GM20431 (cell line): ENCODE measurements at regions not wholly inside any gene's neighbourhood (a gene's known extent, or its start where the extent isn't known, plus 50 kb on each side); places are given as distances from the start of the nearest gene placed in this dataset.

ENCODE experiments used
- in situ Hi-C: fragments of 300-500 bp; cut with MseI, MboI; formaldehyde crosslinking; loops from one replicate; pipeline ENCODE4 v1.15.0; 2020; ENCODE audit warnings: low sequenced_read_pairs; ENCODE audit not compliant: unreplicated experiment

DNA sequence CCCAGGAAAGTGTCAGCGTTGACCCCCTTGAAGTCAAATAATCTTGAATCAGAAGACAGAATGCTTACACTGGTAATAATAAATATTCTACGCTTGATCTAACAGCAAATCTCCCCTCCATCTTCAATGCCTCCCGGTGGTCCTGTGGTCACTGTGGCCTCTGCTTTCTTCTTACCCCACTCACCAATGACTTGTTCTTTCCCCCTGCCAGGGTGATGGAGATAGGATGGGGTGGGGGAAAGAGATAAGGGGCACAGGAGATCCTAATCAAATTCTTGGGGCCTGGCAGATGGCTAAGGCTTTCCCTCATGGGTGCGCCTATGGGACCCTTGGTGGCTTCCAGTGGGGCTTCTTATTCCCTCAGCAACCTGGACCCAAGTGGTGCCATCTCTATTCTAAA, 152.6 kb upstream of the EGFLAM start:
- in situ Hi-C loops: no loop called here

DNA sequence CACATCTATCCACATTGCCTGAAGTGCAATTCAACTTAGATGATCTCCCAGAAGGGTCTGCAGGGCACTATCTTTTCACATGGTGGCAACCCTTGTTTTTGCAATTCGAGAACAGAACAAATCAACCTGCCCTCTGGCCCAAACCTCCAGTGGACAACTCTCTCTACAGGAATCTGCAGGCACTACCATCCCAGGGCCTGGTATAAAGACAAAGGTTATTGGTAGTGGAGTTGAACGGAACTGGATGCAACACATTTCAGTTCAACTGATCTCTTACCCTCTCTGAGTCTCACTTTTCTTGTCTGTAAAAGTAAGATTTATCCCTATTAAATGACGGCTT, 153.2 kb upstream of the EGFLAM start:
- in situ Hi-C loops: no loop called here

DNA sequence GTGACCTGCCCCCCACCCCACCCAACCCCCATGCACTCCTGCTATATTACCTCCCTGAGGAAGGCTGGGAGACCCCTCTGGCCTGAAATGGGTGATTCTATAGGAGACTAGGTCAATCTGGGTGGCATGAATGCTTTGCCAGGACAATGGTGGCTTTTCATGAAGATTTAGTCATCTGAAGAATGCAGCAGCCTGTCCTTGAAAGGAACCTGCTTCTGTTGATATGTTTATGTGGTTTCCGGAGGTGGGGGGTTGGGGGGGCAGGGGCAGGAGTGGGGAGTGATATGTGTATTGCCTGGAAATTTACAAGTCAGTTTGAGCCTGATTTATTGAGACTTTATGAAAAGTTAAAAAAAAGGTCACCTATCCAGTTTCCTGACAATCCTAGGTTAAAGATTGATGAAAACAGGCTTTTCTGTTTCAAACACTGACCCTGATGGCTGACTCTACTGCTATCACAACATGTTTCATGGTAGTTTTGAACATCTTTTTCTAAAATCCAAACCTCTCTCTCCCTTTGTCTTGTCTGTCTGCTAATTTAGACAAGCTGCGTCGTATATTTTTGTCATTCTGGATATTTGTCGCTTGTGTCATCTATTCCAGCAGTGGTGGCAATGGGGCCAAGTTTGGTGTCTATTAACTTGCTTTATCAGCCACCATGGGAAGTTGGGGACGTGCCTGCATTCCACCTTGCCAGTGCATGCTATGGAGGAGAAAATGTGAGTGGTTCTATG, 153.7 kb upstream of the EGFLAM start:
- in situ Hi-C loops: no loop called here

DNA sequence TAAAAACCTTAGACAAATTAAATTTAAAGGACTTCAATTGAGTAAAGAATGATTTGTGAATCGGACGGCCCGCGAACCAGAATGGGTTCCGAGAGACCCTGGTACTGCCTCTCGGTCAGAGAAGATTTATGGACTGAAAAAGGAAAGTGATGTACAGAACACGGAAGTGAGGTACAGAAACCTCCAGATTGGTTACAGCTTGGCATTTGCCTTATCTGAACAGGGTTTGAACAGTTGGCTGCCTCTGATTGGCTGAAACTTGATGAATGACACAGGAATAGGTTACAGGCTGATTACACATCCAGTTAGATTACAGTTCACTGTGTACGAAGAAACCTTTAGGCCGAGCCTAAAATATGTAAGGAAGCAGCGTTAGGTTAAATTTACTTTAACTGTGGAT, 156.5 kb upstream of the EGFLAM start:
- in situ Hi-C loops: no loop called here

DNA sequence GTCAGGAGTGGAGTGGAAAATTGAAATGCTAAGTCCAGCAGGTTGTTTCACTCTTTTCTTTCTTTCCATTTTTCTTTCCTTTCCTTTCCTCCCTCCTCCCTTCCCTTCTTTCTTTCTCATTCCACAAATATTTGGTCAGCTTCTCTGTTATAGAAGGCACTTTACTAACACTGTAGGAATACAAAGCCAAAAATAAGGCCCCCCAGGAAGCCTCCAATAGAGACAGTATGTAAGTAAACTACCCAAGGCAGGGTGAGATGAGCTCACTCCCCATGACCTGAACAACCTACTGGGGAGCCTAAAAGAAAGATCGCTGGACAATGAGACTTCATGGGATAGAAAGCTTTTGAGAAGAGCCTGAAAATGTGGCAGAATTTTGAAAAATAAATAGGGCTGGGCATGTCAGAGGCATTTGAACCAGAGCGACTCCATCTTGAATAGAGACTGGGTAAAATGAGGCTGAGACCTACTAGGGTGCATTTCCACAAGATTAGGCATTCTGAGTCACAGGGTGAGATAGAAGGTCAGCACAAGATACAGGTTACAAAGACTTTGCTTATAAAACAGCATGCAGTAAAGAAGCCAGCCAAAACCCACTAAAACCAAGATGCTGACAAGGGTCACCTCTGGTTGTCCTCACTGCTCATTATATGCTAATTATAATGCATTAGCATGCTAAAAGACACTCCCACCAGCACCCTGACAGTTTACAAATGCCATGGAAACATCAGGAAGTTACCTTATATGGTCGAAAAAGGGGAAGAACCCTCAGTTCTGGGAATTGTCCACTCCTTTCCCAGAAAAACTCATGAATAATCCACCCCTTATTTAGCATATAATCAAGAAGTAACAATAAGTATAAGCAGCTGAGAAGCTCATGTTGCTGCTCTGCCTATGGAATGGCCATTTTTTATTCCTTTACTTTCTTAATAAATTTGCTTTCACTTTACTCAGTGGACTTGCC, 158.9 kb upstream of the EGFLAM start:
- in situ Hi-C loops: no loop called here

DNA sequence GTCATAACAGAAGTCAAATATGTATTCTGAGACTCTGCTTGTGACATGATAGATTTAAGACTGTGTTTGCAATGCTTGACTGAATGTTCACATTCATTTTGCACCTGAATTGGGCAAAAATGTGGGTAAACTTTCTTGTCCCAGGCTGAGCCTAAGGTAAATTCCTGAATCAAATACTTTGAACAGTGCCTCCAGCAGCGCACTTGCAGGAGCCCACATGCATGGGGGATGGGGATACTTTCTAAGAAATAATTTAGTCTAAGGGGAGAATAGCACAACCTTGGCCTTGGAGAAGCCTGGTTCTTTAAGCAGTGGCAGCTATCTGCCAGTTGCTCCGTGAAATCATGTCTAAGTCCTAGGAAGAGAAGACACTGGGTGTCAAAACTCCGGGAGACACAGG, 163.5 kb upstream of the EGFLAM start:
- in situ Hi-C loops: no loop called here

DNA sequence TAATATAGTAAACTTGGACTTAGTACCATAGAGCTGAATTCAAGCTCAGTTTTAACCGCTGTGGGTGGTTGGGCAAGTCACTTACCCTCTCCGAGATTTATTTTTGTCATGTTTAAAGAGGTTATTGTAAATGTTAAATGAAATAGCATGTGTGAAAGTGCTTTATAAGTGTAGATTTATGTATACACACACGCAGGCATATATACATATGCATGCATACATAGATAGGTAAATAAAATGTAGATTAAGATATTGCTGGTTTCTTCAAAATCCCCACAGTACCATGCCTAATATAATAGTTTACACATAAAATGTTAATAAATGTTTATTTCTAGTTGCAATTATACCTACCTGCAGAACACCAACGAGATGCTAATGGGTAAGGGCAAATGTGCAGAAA, 164.5 kb upstream of the EGFLAM start:
- in situ Hi-C loops: no loop called here

DNA sequence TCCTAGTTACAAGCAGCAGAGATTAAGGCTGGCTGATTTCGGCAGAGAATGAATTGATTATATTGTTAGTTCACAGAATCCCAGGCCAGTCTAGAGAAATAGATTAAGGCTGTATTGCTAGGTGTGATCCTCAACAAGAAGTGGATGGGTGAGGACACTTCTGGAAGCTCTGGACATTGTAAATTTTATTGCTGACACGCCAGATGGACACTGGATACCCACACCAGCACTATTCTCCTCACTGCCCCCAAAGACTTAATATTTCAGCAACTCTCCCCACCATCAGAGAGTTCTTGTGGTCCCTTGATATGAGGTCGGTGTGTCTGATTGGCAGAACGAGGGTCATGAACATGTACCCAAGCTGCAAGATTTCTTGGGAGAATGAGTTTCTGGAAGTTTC, 171.6 kb upstream of the EGFLAM start:
- in situ Hi-C loops: no loop called here

DNA sequence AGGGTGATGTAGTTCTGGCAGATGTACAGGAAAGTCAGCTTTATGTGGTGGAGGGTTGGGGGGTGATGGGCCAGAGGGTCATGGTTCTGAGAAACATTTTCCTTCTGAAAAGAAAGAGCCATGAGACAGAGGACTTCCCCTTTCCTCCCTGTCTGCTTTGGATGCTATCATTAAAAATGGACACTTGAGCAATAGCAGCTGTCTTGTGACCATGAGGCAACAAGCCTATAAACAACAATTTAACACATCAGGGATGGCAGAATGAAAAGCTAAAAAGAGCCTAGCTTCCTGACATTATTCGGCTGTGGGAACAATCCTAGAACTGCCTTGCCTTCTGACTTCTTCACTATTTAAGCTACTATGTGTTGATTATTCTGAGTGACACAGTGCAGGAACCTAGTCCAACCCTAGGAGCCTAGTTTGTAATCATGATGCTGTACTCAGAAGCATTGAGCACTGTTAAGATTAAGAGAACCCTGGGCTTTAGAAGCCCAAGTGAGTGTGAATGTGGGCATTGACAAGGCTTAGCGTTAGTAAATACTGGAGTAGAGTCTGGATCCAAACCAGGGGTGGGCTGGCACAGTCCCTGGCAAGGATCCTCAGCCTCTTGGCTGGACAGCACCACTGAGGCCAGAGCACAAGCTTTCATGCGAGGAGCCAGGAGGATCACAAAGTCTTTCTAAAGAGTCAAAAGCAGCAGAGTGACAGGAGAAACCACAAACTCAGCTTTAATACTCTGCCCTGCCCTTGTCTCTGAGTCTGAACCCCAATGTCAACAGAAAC, 178.5 kb upstream of the EGFLAM start:
- in situ Hi-C loops: no loop called here

DNA sequence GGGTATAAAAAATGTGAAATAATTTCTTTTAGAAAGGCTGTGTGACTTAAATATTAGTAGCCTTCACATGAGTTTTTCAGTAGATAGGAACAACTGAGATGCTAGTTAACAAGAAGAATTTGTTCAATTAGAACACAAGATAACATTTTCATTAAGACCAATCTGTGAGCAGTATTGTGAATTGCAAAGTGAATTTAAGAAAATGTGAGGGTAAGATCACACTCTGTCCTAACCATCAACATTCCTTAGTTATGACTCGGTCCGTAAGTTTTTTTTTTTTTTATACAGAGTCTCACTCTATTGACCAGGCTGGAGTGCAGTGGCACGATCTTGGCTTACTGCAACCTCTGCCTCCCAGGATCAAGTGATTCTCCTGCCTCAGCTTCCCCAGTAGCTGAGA, 180.2 kb upstream of the EGFLAM start:
- in situ Hi-C loops: no loop called here

DNA sequence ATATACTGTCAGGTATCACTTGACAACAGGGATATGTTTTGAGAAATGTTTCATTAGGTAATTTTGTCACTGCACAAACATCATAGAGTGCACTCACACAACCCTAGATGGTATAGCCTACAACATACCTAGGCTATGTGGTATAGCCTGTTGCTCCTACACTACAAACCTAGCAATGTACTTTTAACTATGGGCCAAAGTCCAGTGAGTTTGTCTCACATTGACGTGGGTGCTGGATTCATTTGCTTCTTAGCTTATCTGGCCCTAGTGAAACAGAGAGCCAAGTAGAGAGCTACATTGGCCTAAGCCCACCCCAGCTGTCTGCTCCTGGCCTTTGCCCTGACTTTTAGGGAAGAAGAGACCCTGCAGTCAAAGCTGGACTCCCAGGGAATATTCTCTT, 180.7 kb upstream of the EGFLAM start:
- in situ Hi-C loops: no loop called here

DNA sequence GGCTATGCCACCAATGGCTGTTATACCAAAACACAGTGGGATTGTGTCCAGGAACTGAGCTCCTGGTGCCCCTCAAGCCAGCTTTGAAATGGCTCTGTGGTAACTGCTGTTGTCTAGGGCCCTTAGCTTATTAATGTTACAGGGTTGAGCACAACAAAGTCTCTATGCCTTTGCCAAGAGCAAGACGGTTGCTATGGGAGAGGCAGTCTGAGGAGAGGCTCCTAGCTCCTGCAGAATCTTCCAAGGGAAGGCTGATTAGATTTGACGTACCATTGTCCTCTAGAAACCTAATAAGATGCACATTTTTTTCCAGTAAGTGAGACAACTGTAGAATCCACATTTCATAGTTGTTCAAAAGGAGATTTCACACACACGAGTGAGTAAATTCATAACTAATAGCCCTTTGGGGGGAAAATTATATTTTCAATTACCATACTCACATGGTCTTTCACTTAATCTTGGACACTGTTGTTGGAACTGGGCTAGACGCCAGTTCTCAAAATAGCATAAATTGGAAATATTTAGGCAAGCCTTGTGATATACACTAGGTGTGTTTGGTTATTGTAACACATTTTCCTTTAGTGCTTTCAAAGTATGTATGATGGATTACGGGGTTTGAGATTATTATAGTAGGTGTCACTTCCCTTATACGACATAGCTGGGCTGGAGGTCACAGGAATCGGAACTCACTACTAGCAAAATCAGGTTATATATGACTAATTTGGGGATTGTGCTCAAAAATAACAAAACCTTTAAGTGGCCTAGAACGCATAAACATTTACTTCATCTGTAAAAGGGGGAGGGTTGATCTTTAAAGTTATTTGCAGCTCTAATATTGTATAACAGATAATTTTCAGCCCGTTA, 186.3 kb upstream of the EGFLAM start:
- in situ Hi-C loops: no loop called here

DNA sequence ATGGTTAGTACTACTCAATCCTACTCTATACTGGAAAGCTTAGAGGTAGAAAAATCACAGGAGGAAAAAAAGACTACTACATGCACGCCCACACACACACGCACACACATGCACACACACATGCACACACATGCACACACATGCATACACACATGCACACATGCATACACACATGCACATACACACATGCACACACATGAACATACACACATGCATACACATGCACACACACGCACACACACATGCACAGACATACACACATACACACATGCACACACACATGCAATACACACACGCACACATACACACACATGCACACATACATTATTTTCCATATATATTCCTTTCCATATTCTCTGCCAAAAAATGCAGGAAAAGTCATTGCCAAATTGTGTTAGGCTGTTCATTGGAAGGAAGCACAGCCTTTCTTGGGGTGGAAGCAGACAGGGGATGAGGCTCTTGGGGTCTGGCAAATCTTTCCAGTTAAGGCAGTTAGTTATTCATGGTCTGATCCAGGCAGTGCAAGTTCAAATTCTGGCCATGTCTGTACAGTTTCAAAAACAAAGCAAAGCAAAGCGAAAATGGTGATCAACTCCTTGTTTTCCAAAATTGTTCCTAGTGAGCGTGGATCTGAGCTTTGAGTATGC, 187.9 kb upstream of the EGFLAM start:
- in situ Hi-C loops: no loop called here

DNA sequence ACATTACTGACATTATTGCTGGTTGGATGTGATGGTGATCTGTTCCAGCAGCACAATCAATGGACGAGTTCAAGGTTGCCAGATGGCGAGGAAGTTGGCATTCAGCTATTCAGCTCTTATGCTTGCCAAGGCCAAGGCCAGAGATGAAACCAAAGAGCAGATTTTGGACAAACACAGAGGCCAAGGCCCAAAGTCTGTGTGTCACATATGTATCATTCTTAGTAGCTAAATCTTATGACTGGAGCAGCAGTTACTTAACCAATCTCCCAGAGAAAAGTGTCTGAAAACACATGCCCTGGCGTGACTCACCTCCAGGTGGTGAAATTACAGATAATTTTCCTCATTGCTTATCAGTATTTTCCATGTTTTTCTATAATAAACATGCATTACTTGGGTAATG, 189.0 kb upstream of the EGFLAM start:
- in situ Hi-C loops: no loop called here

DNA sequence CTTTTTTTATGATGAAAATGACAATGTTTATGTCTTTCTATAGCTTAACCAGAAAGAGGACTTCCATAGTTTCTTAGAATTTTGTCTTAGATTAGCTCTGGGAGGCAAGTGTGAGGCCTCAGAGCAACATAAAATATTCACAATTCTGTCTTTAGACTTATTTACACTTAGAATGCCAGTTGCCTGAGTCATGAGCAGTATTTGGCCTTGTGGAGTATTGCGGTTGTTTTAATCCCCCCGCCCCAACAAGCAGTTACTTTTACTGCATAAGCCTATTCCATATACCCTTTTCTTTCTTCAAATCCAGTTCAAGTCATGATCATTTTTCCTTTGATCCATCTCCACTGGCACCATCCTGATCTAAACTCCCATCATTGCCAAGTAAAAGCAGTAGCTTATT, 198.0 kb upstream of the EGFLAM start:
- in situ Hi-C loops: no loop called here

DNA sequence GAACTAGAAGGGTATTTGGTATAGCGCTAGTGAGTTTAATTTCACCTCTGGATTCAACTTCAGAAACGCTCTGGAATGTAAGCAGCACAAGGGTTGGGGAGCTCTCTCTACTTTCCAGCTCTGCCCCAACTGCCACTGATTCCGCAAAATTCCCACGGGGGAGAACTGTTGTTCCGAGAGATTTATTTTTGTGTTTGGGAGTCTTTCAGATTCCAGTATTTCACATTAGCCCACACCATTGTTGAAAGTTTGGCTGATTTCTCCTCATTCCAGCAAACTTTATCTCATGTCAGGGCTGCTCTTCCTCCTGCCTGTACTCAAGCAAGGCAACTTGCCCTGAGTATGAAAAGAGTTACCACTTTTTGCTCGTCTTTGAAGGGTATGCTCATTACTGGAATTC, 198.5 kb upstream of the EGFLAM start:
- in situ Hi-C loops: no loop called here

DNA sequence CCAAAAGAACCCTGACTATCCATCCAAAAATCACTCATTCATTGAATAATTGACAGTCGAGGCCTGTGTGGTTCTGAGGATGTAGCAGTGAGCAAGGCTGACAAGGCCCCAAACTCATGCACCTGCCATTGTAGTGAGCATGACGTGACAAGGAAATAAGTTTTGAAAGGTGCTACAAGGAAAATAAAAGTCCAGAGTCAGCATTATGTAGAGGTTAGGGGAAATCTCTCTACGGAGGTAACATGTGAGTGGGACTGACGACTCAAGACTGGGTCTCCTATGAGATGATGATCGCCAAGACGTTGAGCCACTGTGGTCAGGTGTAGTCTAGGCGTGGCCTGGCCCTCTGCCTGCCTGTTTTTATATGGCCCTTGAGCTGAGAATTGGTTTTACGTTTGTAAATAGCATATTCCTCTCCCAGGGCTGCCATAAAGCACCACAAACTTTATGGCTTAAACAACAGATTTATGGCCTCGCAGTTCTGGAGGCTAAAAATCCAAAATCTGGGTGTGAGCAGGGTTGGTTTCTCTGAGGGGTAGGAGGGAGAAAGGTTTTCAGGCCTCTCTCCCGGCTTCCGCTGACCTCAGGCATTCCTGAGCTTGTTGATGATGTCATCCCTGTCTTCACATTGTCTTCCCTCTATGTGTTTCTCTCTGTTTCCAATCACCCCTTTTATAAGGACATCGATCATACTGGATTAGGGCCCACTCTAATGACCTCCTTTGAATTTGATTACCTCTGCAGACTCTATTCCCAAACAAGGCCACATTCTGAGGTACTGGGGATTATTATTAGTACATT, 206.4 kb upstream of the EGFLAM start:
- in situ Hi-C loops: no loop called here

DNA sequence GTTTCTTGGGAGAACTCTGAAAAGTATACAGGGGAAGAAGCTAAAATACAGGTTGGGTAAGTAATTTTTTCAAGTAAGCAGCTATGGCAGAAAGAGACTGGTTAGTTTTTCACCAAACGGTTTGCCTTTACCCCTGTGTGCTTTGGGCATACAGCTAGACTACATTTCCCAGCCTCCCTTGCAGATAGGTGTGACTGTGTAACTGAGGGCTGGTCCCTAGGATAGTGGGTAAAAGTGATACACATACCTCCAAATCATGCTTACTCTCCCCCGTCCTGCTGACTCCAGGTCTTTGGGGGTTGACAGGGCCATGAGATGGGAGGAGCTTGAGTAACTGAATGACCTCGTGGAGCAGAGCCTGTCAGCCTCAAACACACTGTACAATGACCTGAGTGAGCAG, 208.6 kb upstream of the GDNF start:
- in situ Hi-C loops: no loop called here

DNA sequence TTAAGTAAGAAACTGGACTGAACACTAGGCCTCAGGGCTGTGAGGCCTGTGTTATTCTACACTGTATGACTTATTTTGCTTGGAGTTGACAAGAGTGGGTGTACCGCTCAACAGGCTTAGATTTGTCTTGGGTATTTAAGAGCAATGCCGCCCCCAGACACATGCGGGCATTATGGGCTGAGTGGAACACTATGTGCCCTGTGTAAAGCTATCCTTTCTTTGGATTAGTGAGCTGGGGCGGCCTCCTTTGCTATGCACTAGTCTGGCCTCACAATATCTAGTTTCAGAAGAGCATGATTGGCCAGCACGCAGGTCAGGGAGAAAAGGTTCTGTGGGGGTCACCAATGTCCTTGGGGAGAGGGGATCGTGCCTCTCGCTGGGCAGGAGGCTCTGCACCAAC, 206.3 kb upstream of the GDNF start:
- in situ Hi-C loops: no loop called here
